Spleen (tissue), 11 donors: ENCODE measurements at regions not wholly inside any gene's neighbourhood (a gene's known extent, or its start where the extent isn't known, plus 50 kb on each side); places are given as distances from the start of the nearest gene placed in this dataset.

Source experiments
- DNase-seq: peaks from one replicate; pipeline ENCODE4 v3.0.0-alpha.2; 2020
- H3K27ac ChIP-seq, 8 donors: fragments of 200-600 bp; sonication (generic) in 7 of 8; 1 replicate in 4 of 8; 2 replicates in 4 of 8; pipeline versions ENCODE4 v1.5.0 to v1.8.0; 2016 to 2021; ENCODE audit warnings: inconsistent platforms in 4 of 8, mild to moderate bottlenecking in 4 of 8, moderate library complexity in 1 of 8
- H3K27me3 ChIP-seq, 7 donors: fragments of 200-600 bp; sonication (generic) in 6 of 7; replicated peaks in 1 of 7; 1 replicate in 4 of 7; 2 replicates in 3 of 7; pipeline versions ENCODE4 v1.5.0 to v1.8.0; 2016 to 2021; ENCODE audit warnings: inconsistent platforms in 3 of 7, mild to moderate bottlenecking in 1 of 7
- H3K36me3 ChIP-seq, 6 donors: fragments of 200-600 bp; sonication (generic) in 5 of 6; 1 replicate in 4 of 6; 2 replicates in 2 of 6; pipeline versions ENCODE4 v1.5.0 to v1.8.0; 2016 to 2021; ENCODE audit warnings: inconsistent platforms in 2 of 6
- H3K4me1 ChIP-seq, 6 donors: fragments of 200-600 bp; sonication (generic) in 5 of 6; 1 replicate in 3 of 6; 2 replicates in 3 of 6; pipeline versions ENCODE4 v1.5.0 to v1.8.0; 2016 to 2021; ENCODE audit warnings: inconsistent platforms in 3 of 6
- H3K4me3 ChIP-seq, 8 donors: fragments of 200-600 bp; sonication (generic) in 7 of 8; 1 replicate in 4 of 8; 2 replicates in 4 of 8; pipeline versions ENCODE4 v1.5.0 to v1.8.0; 2016 to 2021; ENCODE audit warnings: inconsistent platforms in 4 of 8, mild to moderate bottlenecking in 4 of 8, moderate library complexity in 2 of 8
- H3K9me3 ChIP-seq, 8 donors: fragments of 200-600 bp; sonication (generic) in 7 of 8; 1 replicate in 4 of 8; 2 replicates in 4 of 8; pipeline versions ENCODE4 v1.5.0 to v1.8.0; 2016 to 2021; ENCODE audit warnings: inconsistent platforms in 4 of 8
- CTCF ChIP-seq, 11 experiments: fragments of 200-600 bp in 7 of 11; fragments of 450-650 bp in 4 of 11; sonication (generic) in 4 of 11; IDR thresholded peaks in 8 of 11; conservative IDR thresholded peaks in 3 of 11; 1 replicate in 7 of 11; 2 replicates in 4 of 11; pipeline versions ENCODE4 v1.4.0 to v1.8.0; 2016 to 2021; ENCODE audit warnings: antibody characterized with exemption in 11 of 11, inconsistent platforms in 4 of 11, mild to moderate bottlenecking in 1 of 11
- POLR2A ChIP-seq, 3 donors: fragments of 450-650 bp; IDR thresholded peaks; one replicate each; pipeline ENCODE4 v1.5.1; 2017; ENCODE audit warnings: antibody characterized with exemption in 3 of 3, mild to moderate bottlenecking in 1 of 3
- POLR2AphosphoS5 ChIP-seq, 3 donors: sonication (generic); formaldehyde crosslinking; IDR thresholded peaks; one replicate each; pipeline ENCODE4 v1.5.1; 2017; ENCODE audit warnings: antibody characterized with exemption in 3 of 3
- WGBS, 5 donors: extraction: QIAGEN DNeasy Blood & Tissue Kit in 3 of 5; methylation state at CpG; one replicate each; pipeline versions ENCODE4 v1.1.5 to v1.1.7; 2013 to 2018; 5-methylcytosine and 5-hydroxymethylcytosine counted together
- intact Hi-C: fragments of 100-400 bp; cut with DNase I; formaldehyde crosslinking; loops from one replicate; pipeline ENCODE4 v1.15.0; 2023; ENCODE audit warnings: low total_unique reads
- donor health status: healthy with polysubstance abuse.
- donor health status: DM: no; HTN: no; CAD: no; lungs with moderate emphysema.
- donor health status: DM: no; HTN: no; CAD: no.
- donor health status: Bipolar disorder and iron deficiency.
- donor health status: healthy.
- donor health status: DM: no; HTN: no; CAD: no.
- donor health status: DM: yes; HTN: yes; CAD: no.

DNA sequence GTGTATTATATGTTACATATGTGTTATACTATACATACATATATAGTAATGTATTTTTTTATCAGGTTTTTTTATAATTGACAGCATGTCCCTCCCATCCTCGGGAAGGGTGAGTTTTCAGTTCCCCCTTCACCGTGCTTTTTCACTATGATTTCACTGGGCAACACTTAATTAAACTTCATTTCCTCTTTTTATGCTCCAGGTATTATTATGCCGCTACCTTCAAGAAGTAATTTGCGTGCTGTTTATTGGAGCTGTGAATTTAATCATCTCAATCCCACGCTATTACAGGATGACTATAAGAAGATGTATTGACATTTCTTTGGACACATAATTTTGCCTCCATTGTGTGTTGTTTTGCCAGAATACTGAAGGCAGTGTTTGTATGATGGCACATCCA is 228.6 kb downstream of the SAMD5 start:
- TF ChIP-seq POLR2A (IDR thresholded peaks at IDR 0.05) (no peak), CTCF (IDR thresholded peaks at IDR 0.05 in 8 of 11, conservative IDR thresholded peaks at IDR 0.05 in 3 of 11) (no peak), POLR2AphosphoS5 (IDR thresholded peaks at IDR 0.05) (no peak)
- H3K9me3 ChIP-seq, result no peaks in the 10 kb centered on the region
- no peak overlapping the region for H3K4me3 ChIP-seq
- WGBS, 5 donors, result 61 to 76% (median 70%) methylated on average over 5 of the region's 5 CpGs
- H3K27ac ChIP-seq, result no peak overlapping the region
- DNase-seq, result no peak
- no peaks in the 10 kb centered on the region for H3K27me3 ChIP-seq
- no peaks in the 10 kb centered on the region for H3K4me1 ChIP-seq
- no peaks in the 10 kb centered on the region for H3K36me3 ChIP-seq
- intact Hi-C loops, result no loop called here

DNA sequence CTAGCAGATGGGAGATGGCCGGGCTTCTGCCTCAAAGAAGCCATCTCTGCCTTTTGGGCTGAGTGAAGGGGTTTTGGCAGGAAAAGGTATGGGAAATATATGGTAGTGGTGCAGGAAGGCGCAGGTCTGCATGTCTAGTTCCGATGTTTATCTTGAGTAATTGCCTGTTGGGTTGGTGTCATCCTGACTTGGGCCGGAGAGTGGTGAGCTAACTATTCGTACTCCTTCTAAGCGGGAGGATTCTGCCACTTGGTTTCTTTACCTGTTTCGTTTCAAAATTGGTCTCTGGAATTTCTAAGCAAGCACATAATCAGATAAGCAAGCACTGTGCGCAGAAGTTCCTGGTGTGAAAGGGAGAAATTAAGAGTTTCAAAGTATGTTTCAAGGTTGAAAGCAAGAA is 229.6 kb downstream of the SAMD5 start:
- intact Hi-C loops, result no loop called here
- 81 to 90% (median 82%) methylated on average over 8 of the region's 8 CpGs for WGBS, 5 donors

DNA sequence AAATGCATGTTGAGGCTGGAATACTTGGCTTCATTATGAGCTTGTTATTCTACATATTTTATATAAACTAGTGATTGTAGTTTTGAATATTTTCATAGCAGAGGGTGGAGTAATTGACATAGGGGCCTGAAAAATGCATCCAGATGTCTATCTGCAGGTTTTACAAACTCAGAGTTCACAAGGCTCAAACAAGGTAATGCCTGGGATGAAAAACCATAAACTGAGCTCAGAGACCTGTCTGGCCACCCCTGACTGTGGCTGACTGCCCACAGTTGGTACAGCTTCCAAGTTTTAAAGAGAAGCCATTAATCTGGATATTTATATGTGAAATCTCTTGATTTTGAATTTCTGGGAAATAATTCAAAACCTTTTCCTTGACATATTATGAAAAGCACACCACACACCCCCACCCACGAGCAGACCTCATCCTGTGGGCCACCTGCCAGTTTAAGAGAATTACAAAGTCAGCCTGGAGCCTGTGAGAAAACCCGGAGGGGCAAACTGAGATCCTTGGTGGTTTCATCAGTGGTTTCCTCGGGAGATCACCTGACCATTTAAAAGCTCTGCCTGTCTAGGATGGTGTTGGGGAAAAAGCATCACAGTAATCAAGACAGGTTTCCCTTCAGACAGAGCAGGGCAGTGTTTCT is 230.1 kb downstream of the SAMD5 start:
- DNase-seq, result no peak
- Histone ChIP-seq H3K27me3 (no peaks in the 10 kb centered on the region), H3K4me3 (no peak overlapping the region), H3K36me3 (no peaks in the 10 kb centered on the region), H3K4me1 (no peaks in the 10 kb centered on the region), H3K27ac (no peak overlapping the region), H3K9me3 (no peaks in the 10 kb centered on the region)
- intact Hi-C loops, result no loop called here
- 1 to 6% (median 2%) methylated on average over 3 of the region's 3 CpGs for WGBS, 5 donors
- no peak for TF ChIP-seq POLR2AphosphoS5 (IDR thresholded peaks at IDR 0.05)
- no peak for TF ChIP-seq POLR2A (IDR thresholded peaks at IDR 0.05)
- TF ChIP-seq CTCF (IDR thresholded peaks at IDR 0.05 in 8 of 11, conservative IDR thresholded peaks at IDR 0.05 in 3 of 11), result no peak

More for the DNA sequence above, 229.6 kb downstream of the SAMD5 start:
- no peak overlapping the region for H3K4me3 ChIP-seq
- H3K27ac ChIP-seq, result no peak overlapping the region
- TF ChIP-seq POLR2A (IDR thresholded peaks at IDR 0.05), result no peak
- no peaks in the 10 kb centered on the region for H3K27me3 ChIP-seq
- H3K9me3 ChIP-seq, result no peaks in the 10 kb centered on the region
- H3K4me1 ChIP-seq, result no peaks in the 10 kb centered on the region
- no peak for DNase-seq
- no peaks in the 10 kb centered on the region for H3K36me3 ChIP-seq

- Histone ChIP-seq H3K4me3 (no peak overlapping the region), H3K36me3 (no peaks in the 10 kb centered on the region), H3K27ac (no peak overlapping the region), H3K27me3 (no peaks in the 10 kb centered on the region), H3K9me3 (no peaks in the 10 kb centered on the region), H3K4me1 (no peaks in the 10 kb centered on the region)
- 78 to 92% (median 81%) methylated on average over 3 of the region's 3 CpGs for WGBS, 5 donors
- no peak for TF ChIP-seq CTCF (IDR thresholded peaks at IDR 0.05 in 8 of 11, conservative IDR thresholded peaks at IDR 0.05 in 3 of 11)
- TF ChIP-seq POLR2AphosphoS5 (IDR thresholded peaks at IDR 0.05), result no peak
- TF ChIP-seq POLR2A (IDR thresholded peaks at IDR 0.05), result no peak
- intact Hi-C loops, result no loop called here
- no peak for DNase-seq
Observed at GRCh38 chr6:147740326-147740725, 231.8 kb downstream of the SAMD5 start.

DNA sequence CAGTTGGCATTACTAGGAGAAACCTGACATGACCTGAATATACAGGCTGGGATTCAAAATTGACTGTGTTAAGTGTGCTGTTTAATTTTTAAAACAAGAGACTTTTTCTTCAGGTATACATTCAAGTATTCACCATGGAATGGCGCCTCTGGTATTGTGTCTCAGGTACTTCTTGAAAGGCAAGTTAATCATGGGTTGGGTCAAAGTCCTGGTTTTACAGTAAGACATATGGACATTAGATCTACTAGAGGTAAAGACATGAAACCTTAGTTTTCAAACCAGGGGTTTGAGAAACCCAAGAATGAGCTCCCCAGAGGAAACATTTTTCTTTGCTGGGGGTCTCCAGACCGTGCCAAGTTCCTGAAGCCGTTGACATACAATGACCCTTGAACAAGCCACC is 232.4 kb downstream of the SAMD5 start:
- WGBS, 5 donors, result 55 to 79% (median 69%) methylated on average over 3 of the region's 3 CpGs
- Histone ChIP-seq H3K27ac (no peak overlapping the region), H3K9me3 (no peaks in the 10 kb centered on the region), H3K4me3 (no peak overlapping the region), H3K27me3 (no peaks in the 10 kb centered on the region), H3K36me3 (no peaks in the 10 kb centered on the region), H3K4me1 (no peaks in the 10 kb centered on the region)
- no peak for DNase-seq
- intact Hi-C loops, result no loop called here
- TF ChIP-seq CTCF (IDR thresholded peaks at IDR 0.05 in 8 of 11, conservative IDR thresholded peaks at IDR 0.05 in 3 of 11) (no peak), POLR2A (IDR thresholded peaks at IDR 0.05) (no peak), POLR2AphosphoS5 (IDR thresholded peaks at IDR 0.05) (no peak)
